GM12873 (cell line): ENCODE measurements at regions not wholly inside any gene's neighbourhood (a gene's known extent, or its start where the extent isn't known, plus 50 kb on each side); places are given as distances from the start of the nearest gene placed in this dataset.

ENCODE experiments used
- CTCF ChIP-seq: IDR thresholded peaks from 2 replicates; pipeline ENCODE4 v1.5.1; 2012; ENCODE audit warnings: low read depth, mild to moderate bottlenecking, moderate library complexity, low read length, control low read depth; ENCODE audit not compliant: insufficient read depth; ENCODE audit errors: missing control alignments

DNA sequence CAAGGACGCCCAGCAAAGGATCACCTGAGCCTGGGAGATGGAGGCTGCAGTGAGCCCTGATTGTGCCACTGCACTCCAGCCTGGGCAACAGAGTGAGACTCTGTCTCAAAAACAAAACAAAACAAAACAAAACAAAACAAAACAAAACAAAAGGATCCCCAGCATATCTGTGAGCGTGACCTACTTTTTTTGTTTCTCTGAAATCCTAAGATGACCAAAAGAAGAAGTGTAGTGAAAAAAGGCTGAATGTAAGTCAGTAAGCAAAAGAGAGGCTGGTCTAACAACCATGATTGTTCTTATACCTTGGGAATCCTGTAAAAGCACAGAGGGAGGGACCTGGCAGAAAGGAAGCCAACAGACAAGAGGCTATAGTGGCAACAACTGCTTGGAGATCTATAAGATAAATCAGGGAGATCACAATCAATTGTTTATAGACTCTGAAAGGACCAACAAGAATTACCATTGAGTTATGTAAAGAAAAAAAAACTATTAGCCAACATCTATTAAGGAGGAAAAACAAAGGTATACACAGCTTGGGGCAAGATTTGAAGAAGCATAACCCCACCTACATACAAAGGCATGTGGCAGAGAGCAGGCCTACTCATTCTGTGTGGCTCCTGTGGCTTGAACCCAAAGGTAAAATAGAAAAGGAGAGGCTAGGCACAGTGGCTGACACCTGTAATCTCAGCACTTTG lies 255.2 kb upstream of the KLF14 start:
- no peak for TF ChIP-seq CTCF

DNA sequence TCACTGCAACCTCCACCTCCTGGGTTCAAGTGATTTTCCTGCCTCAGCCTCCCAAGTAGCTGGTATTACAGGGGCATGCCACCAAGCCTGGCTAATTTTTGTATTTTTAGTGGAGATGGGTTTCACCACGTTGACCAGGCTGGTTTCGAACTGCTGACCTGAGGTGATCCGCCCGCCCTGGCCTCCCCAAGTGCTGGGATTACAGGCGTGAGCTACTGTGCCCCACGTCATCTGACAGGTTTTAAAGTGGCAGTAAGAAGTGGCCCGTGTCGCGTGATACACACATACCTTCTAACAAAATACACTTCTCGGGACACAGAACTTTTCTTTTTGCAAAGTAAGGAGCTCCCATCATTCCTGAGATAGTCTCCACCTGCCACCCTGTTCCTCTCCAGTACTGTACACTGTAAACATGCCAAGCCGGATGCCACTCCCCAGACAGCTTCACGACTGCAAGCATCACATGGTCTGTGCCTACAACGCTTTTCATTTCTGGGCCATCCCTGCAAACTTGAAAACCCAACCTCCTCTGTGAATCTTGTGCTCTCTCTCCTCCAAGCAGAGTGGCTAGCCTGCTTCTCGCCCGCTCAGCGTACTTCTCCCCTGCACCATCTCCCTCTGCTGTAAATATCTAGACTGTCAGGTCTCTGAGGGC lies 256.3 kb upstream of the KLF14 start:
- TF ChIP-seq CTCF = no peak

- TF ChIP-seq CTCF = no peak
Measured at GRCh38 chr7:130993671-130994365, 259.8 kb upstream of the KLF14 start.

DNA sequence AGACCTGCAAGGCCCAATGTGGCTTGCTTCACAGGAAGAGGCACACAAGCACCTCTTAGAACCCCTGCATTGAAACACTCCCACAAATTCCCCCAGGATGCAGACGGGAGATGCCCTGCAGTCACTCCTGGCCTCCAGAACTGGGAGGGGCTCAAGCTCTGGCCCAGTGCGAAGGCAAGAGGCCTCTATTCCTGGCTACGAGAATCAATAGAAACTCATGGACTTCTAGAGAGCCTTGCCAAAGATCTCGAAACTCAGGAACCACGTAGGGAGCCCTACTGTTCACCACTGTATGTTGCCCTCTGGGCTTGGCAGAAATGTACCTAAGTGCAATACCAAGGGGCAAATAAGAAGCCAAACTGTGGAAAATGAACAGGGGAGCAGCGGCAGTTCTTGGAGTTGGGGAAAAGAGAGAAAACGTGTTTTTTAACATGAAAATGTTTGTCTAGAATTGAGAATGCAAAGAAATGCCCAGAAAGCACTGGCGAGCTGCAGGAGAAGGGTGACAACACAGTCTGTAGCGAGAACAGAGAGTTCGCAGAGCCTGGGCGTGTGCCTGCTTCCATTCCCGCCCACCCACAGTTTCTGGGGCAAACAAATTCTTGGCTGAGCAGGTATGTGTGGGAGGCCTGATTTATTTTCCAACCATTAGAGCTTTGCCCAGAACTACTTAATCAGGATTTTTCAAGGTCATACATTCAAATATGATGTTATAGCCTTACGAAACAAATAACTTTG lies 260.5 kb upstream of the KLF14 start:
- no peak for TF ChIP-seq CTCF

- no peak for TF ChIP-seq CTCF
Measured at GRCh38 chr7:130995252-130996081, 261.5 kb upstream of the KLF14 start.

DNA sequence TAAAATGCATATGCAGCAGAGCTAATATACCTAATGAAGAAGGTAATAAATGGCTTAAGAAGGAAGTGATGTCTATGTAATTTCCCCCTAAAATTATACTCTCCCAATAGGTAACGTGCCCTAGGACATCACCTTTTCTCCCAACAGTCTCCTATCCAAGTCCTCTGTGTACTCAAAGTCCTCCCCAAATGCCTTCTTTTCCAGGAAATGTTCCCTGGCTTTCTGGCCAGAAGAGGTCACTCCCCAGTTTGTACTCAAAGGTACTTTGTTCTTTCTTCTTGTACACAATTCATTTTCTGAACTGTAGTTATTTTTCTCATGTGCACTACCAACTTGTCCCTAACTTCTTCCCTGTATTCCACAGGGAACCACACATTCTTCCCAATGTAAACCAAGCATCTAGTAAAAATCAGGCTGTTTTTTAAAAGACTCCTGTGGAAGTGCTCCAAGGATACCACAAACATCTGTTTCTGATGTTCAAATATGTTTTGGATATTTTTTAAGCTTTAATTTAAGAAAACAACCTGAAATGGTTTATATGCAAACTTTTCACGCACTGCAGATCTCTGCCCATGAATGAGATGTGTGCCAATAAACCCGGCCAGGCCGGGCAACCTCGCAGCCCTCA lies 262.3 kb upstream of the KLF14 start:
- no peak for TF ChIP-seq CTCF
